NT2/D1 (cell line): ENCODE measurements at regions not wholly inside any gene's neighbourhood (a gene's known extent, or its start where the extent isn't known, plus 50 kb on each side); places are given as distances from the start of the nearest gene placed in this dataset.
"Not testable (repeated sequence)": the region's sequence is repeated elsewhere in the genome, so short reads cannot be mapped to it uniquely, and the experiment has no call there.

Source experiments
- DNase-seq: peaks from one replicate; pipeline ENCODE4 v3.0.0-alpha.2; 2011; ENCODE audit warnings: low read depth, low spot score
- H3K27me3 ChIP-seq: 2 replicates; pipeline ENCODE4 v1.6.0; 2011; ENCODE audit warnings: mild to moderate bottlenecking; ENCODE audit not compliant: insufficient read length, insufficient read depth
- H3K36me3 ChIP-seq: 2 replicates; pipeline ENCODE4 v1.6.1; 2011; ENCODE audit warnings: mild to moderate bottlenecking, low read length, mixed read lengths; ENCODE audit not compliant: insufficient read depth, insufficient read length
- H3K4me1 ChIP-seq: 2 replicates; pipeline ENCODE4 v1.5.1; 2011; ENCODE audit not compliant: insufficient read depth, insufficient read length
- H3K4me3 ChIP-seq: 2 replicates; pipeline ENCODE4 v1.5.1; 2011; ENCODE audit warnings: low read depth; ENCODE audit not compliant: insufficient read length
- H3K9ac ChIP-seq: 2 replicates; pipeline ENCODE4 v1.6.0; 2011; ENCODE audit warnings: low read depth; ENCODE audit not compliant: insufficient read length
- H3K9me3 ChIP-seq: 2 replicates; pipeline ENCODE4 v1.5.1; 2011; ENCODE audit warnings: mild to moderate bottlenecking, low read length; ENCODE audit not compliant: insufficient read depth
- SUZ12 ChIP-seq: IDR thresholded peaks from 2 replicates; pipeline ENCODE4 v1.6.1; 2011; ENCODE audit not compliant: insufficient read length, insufficient read depth; ENCODE audit errors: extremely low read depth
- YY1 ChIP-seq: IDR thresholded peaks from 2 replicates; pipeline ENCODE4 v1.6.1; 2011; ENCODE audit not compliant: insufficient read length, insufficient read depth
- ZNF274 ChIP-seq: IDR thresholded peaks from 2 replicates; pipeline ENCODE4 v1.6.1; 2011; ENCODE audit warnings: mild to moderate bottlenecking, low read depth, low read length

GRCh38 chrX:112259375-112259774, 176.8 kb upstream of the TRPC5 start:
- Histone ChIP-seq H3K27me3 (no peaks in the 10 kb centered on the region), H3K4me1 (no peaks in the 10 kb centered on the region), H3K9me3 (no peaks in the 10 kb centered on the region), H3K36me3 (no peaks in the 10 kb centered on the region), H3K4me3 (no peak overlapping the region), H3K9ac (no peak overlapping the region)
- TF ChIP-seq ZNF274 (no peak), SUZ12 (no peak), YY1 (no peak)
- DNase-seq, result no peak

DNA sequence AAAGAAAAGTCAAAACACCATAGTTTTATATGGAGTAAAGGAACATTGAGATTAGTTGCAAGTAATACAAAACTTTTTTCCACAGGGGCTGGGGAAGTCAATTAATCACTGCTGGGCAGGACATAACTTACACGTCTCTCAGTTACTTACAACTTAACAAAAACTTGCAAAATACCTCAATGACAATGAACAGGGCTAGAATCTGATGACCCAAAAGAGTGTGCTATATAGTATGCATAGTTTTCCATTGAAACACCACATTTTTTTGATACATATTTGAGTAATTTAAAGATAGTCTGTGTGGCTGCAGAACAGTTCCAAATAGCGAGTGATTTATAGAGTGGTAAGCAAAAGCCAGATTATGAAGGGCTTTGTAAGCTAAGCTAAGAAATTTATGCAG, 172.3 kb upstream of the TRPC5 start:
- Histone ChIP-seq H3K9me3 (no peaks in the 10 kb centered on the region), H3K9ac (no peak overlapping the region)

GRCh38 chrX:112247714-112248113, 165.1 kb upstream of the TRPC5 start:
- Histone ChIP-seq H3K36me3 (no peaks in the 10 kb centered on the region), H3K9ac (no peak overlapping the region), H3K4me3 (no peak overlapping the region), H3K4me1 (no peaks in the 10 kb centered on the region), H3K9me3 (peaks cover 8% of the 10 kb centered on the region; the same call in 1 of the 2 replicates), H3K27me3 (no peaks in the 10 kb centered on the region)
- TF ChIP-seq ZNF274, result no peak
- TF ChIP-seq SUZ12, result no peak
- no peak for TF ChIP-seq YY1
- no peak for DNase-seq

More for the DNA sequence above, 172.3 kb upstream of the TRPC5 start:
- no peaks in the 10 kb centered on the region for H3K36me3 ChIP-seq
- no peak overlapping the region for H3K4me3 ChIP-seq
- DNase-seq, result no peak
- no peaks in the 10 kb centered on the region for H3K27me3 ChIP-seq
- H3K4me1 ChIP-seq, result no peaks in the 10 kb centered on the region
- TF ChIP-seq ZNF274, result no peak

- TF ChIP-seq YY1 (no peak), ZNF274 (no peak), SUZ12 (no peak)
- Histone ChIP-seq H3K36me3 (no peaks in the 10 kb centered on the region), H3K4me3 (no peak overlapping the region), H3K27me3 (no peaks in the 10 kb centered on the region), H3K4me1 (no peaks in the 10 kb centered on the region), H3K9me3 (no peaks in the 10 kb centered on the region), H3K9ac (no peak overlapping the region)
- DNase-seq, result no peak
Measured at GRCh38 chrX:112235547-112235946, 153.0 kb upstream of the TRPC5 start.

DNA sequence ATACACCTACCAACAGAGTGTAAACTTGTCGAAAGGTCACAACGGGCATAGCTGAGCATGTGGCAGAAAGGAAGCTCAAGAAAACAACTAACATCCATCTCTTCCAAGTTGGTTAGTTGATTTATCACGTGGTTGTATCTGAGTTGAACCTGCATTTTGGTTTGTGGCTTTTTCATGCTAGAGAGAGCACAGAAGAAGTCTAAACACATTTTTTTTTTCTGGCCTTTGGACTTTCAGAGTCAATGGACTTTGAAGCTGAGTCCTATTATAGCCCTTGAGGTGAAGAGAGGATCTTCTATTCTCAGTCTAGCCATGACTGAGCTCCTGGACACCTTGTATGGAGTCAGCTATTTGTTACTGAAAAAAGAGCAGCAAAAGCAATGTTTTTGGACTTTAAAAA, 150.6 kb upstream of the TRPC5 start:
- H3K4me1 ChIP-seq, result no peaks in the 10 kb centered on the region
- TF ChIP-seq YY1, result no peak
- TF ChIP-seq SUZ12, result no peak
- no peak for TF ChIP-seq ZNF274
- H3K36me3 ChIP-seq, result no peaks in the 10 kb centered on the region
- no peak overlapping the region for H3K4me3 ChIP-seq
- no peak for DNase-seq
- no peak overlapping the region for H3K9ac ChIP-seq
- H3K9me3 ChIP-seq, result no peaks in the 10 kb centered on the region; the same call in 1 of the 2 replicates
- H3K27me3 ChIP-seq, result no peaks in the 10 kb centered on the region

GRCh38 chrX:112226795-112227194, 144.2 kb upstream of the TRPC5 start:
- not testable (repeated sequence) for H3K4me1 ChIP-seq, H3K27me3 ChIP-seq, H3K36me3 ChIP-seq, H3K9me3 ChIP-seq, DNase-seq, H3K4me3 ChIP-seq, H3K9ac ChIP-seq

DNA sequence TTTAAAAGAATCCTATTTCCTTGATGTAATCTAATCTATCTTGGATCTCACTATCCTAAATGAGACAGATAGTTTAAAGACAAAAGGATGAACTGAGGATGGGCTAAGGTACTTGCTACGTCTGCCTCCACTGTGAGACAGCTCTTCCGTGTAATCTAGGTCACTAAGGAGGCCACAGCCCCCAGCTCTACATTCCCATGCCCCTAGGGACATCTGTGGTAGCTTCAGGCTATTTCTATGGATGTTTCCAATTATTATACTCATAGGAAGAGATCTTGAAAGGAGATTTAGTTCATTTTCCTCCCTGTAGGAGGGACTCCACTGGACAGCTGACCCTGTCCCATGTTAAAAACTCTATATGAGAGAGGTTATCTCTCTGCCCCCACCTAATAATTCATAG, 140.8 kb upstream of the TRPC5 start:
- H3K9ac ChIP-seq, result no peak overlapping the region
- H3K36me3 ChIP-seq, result no peaks in the 10 kb centered on the region
- H3K27me3 ChIP-seq, result no peaks in the 10 kb centered on the region
- no peaks in the 10 kb centered on the region for H3K9me3 ChIP-seq
- DNase-seq, result no peak
- H3K4me1 ChIP-seq, result no peaks in the 10 kb centered on the region
- TF ChIP-seq SUZ12, result no peak
- no peak for TF ChIP-seq YY1
- no peak for TF ChIP-seq ZNF274
- H3K4me3 ChIP-seq, result no peak overlapping the region

GRCh38 chrX:112218388-112218787, 135.8 kb upstream of the TRPC5 start:
- H3K36me3 ChIP-seq, result no peaks in the 10 kb centered on the region
- no peak overlapping the region for H3K9ac ChIP-seq
- no peak for TF ChIP-seq ZNF274
- TF ChIP-seq SUZ12, result no peak
- no peak for TF ChIP-seq YY1
- DNase-seq, result no peak
- H3K4me1 ChIP-seq, result no peaks in the 10 kb centered on the region
- H3K9me3 ChIP-seq, result no peaks in the 10 kb centered on the region
- no peak overlapping the region for H3K4me3 ChIP-seq
- no peaks in the 10 kb centered on the region for H3K27me3 ChIP-seq
